Germinal center (tissue), 1 donor: ENCODE measurements at regions not wholly inside any gene's neighbourhood (a gene's known extent, or its start where the extent isn't known, plus 50 kb on each side); places are given as distances from the start of the nearest gene placed in this dataset.

Source experiments
- DNase-seq: peaks from one replicate; pipeline ENCODE4 v3.0.0; 2012; ENCODE audit warnings: mixed read lengths, low spot score

- DNase-seq, result no peak
Observed at GRCh38 chr9:86893811-86894490, 53.4 kb downstream of the GAS1 start.

- no peak for DNase-seq
Observed at GRCh38 chr9:86892576-86892975, 54.7 kb downstream of the GAS1 start.

GRCh38 chr9:86891886-86892437 is 55.3 kb downstream of the GAS1 start:
- no peak for DNase-seq

DNA sequence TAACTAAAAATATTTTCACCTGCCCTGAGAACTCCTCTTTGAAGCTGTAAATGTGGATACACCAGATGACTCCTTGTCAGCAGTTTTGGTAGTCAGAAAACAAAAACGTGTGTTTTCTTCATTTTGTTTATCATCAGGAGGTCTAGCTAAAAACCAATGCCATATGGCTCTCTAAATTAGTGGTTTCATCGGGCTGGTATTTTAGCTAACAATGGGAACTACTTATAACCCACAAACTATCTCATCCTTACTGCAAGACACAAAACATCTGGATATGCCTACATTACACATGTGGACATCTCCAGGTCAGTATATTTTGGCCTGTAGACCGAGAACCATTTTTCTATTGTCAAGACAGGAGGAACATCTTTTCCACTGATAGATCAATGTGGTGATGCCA is 56.2 kb downstream of the GAS1 start:
- DNase-seq, result no peak

GRCh38 chr9:86885232-86885631 is 62.1 kb downstream of the GAS1 start:
- no peak for DNase-seq

- DNase-seq, result no peak
Observed at GRCh38 chr9:86876621-86877196, 70.6 kb downstream of the GAS1 start.

DNA sequence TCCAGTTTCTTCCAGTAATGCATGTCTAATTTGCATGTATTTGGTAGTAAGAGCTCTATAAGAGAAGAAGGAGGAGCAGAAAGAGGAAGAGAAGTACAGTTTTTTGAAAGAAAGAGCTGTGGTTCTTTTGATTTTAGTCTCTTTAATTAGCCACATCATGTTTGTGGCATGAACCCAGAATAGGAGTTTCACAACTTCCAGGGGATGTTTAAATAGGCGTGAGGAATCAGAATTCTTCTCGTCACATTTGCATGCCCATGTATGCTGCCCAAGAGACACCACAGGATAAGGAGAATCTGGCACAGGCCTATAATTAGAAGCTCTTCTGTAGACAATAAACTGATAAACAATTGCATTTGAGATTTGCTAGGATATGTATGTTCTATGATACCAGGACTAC is 78.7 kb downstream of the GAS1 start:
- no peak for DNase-seq

DNA sequence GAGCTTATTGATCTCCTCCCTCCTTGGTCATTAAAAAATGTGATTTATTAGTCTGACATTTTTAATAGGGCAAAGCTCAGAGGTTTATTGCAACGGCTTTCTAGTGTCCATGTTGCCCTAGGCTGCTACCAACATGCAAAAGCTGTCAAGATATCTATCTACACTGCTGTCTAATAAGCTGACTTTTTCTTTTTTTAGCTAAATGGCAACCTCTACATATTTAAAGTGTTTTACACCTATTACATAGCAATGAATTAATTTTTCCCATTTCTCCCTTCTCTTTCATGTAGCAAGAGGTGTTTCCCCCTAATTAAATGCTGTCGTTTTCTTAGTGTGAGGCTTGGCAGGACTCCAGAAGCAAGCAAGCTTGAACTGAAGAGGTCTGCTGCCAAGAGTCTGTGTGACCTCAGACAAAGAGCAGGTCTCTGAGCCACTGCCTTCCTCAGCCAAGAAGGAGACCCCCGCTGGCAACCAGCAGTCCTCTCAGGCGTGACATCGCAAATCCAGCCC is 79.4 kb downstream of the GAS1 start:
- no peak for DNase-seq

- no peak for DNase-seq
Observed at GRCh38 chr9:86865952-86866351, 81.4 kb downstream of the GAS1 start.

DNA sequence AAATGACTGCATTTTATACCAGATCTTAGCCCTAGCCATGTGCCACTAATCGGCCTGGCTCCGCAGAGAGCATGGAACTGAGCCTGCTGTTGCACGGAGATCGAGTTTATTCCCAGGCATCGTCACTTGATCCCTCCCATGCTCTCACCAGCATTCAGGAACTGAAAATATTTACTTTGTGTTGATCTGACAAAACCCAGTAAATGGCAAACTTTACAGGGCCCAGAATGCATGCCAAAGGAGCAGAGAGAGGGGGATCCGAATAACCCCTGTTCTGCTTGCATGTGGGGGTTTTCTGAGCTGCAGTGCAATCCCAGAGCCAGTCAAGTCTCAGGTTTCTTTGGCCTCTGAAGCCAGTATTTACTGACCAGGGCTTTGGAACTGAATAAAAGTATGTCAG is 87.3 kb downstream of the GAS1 start:
- no peak for DNase-seq

GRCh38 chr9:86859056-86859455 is 88.2 kb downstream of the GAS1 start:
- no peak for DNase-seq

DNA sequence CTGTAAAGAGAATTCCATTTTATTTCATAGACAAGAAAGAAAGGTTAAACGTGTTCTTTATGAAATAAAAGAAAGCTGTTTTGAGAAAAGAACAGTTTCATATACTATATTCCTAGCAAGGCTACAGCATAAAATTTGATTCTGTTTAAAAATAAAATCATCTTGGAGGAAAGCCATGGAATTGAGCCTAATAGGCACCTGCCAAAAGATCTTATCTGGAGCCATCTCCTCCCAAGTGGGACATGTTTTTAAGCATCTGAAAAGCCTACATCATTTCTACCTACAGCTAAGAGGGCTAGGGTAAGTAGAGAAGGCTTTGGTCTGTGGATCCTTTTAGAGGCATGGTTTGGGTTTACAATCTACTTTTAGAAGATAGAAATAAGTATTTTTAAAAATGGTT is 89.3 kb downstream of the GAS1 start:
- DNase-seq, result no peak

DNA sequence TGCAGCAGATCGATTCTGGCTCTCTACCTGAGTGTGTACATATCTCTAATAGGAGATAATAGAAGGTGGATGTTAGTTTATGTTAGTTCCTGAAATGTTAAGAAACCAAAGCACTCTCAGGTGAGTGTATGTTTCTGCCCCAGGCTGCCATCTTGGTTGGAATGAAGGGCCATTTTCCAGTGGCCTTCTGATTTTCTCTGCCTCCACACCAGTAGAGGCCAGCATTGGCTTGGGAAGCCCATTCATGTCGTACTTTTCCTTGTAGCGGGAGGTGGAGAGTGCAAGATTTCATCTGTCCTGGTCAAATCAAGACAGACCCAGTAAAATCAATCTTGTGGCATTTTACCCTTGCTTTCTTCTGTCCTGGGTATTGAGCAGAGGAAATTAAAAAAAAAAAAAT is 91.0 kb downstream of the GAS1 start:
- no peak for DNase-seq

DNA sequence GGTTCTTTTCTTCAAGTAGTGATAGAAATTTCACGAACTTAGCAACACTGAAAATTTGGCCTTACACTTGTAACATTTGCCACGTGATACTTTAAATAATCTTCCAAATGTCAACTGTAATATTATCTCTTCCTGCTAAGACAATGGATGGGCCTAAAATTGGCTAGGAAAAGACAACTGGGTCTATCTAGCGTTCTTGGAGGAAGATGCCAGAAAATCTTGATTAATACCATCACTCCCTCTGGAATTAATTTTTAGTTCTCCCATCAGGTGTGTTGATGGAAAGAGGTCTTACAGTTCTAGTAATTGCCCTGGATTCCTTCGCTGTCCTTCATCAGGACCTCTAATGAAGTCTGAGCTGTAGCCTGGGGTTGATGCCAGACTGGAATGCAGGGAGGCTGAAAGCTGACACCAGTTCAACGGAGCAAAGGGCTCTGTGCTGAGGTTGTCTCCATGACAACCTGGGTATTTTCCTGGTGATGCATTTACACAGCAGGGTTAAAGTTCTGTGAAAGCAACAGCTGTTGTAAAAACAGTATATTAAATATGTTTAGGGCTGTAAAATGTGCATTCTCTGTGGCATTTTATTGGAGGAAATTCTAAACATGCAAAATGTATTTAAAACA is 92.3 kb downstream of the GAS1 start:
- DNase-seq, result no peak

- DNase-seq, result no peak
Observed at GRCh38 chr9:86846656-86847055, 100.7 kb downstream of the GAS1 start.

DNA sequence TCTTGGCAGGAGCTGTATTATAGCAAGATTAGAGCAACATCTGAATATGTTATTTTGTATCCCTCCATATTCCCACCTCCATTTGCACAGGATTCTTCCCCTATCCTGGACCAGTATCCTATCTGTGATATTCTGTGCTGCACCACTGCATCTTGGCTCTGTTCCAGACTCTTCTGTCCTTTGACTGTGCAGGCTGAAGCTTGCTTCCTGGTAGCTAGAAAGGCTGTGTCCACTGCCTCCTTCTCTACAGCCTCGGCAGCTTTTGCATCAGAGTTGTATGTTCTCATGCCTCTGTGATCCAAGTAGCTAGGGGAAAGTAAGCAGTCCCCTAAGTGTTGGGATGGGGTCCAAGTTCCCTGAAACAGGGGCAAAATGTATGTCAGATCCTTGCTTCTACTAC is 104.1 kb downstream of the GAS1 start:
- no peak for DNase-seq

DNA sequence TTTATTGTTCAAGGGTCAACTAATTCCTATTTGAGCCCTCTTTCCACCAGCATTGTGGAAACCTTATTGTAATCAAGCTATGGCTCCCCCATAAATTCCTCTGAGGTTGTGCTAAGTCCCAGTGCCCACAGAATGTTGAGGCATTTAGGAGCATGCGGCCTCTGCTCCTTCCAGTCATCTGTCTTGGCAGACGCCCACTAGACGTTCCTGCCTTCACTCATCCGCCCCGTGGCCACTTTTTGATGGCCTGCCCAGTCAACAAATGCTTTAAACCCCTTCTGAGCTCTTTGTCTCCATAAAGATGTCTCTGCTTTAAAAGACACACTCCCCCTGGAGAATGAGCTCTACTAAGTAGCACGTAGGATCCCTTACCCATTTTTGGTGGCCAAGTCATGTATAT is 104.7 kb downstream of the GAS1 start:
- DNase-seq, result no peak

- DNase-seq, result no peak
Observed at GRCh38 chr9:86839522-86839921, 107.8 kb downstream of the GAS1 start.

- DNase-seq, result no peak
Observed at GRCh38 chr9:86838519-86839497, 108.5 kb downstream of the GAS1 start.

GRCh38 chr9:86837345-86837744 is 110.0 kb downstream of the GAS1 start:
- no peak for DNase-seq

DNA sequence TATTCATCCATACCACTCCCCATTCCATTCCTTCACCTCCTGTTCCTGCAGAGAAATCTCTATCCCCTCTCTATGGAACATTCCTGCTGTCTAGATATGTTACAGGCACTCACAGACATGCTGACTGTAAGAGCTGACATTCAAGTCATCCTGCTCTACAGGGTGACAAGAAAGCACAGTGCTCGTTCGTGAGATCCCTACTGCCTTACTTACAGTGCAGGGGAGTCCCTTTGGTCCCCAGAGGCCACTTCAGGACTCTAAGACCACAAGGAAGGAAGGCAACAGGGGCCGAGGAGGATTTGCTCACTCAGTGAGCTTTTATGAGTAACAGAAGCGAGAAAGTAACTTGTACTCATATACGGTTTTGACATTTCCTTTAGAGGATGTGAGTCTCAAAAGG is 110.5 kb downstream of the GAS1 start:
- no peak for DNase-seq

GRCh38 chr9:86836266-86836665 is 111.0 kb downstream of the GAS1 start:
- no peak for DNase-seq
